ENCODE measurements at regions not wholly inside any gene's neighbourhood (a gene's known extent, or its start where the extent isn't known, plus 50 kb on each side); places are given as distances from the start of the nearest gene placed in this dataset.

DNA sequence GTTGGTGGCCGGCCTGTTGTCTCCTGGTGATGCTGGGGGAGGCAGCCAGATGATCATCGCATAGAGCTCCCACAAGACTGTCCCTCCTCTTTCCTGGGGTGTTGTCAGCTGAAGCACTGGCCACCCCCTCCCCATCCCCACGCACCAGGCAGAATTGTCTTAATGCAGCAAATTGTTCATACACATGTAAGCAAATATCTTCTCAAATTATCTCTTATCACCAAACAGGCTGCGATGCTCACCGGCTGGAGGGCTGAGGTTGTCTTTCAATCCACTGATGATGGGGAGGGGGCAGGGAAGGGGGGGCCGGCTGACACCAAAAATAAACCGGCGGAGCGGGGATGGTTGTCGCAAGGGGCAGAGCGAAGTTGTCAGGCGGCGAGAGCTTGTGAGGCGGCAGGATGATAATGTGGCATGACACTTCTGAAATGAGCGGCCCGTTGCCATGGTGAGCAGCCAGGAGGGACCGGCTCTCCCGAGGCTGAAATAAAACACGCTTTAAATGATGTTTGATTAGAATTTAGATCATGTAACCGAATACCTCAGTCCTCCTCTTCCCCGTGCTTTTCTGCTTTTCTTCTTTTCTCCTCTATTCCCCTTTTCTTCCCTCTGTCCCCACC is 59.8 kb downstream of the MRM1 start:
- intact Hi-C loops (cut with DNase I, micrococcal nuclease) = no loop called here
- no peak for ATAC-seq

DNA sequence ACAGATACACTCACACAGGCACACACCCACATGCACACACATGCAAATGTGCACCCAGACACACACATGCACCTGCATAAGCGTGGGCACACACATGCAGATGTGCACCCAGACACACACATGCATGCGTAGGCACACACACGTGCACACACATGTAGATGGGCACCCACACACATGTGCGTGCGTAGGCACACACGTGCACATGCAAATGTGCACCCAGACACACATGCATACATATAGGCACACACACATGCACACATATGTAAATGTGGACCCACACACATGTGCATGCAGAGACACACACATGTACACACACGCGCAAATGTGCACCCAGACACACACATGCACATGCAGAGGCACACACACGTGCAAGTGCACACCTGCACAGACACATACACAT is 60.3 kb downstream of the MRM1 start:
- DNase-seq (no peak), ATAC-seq (no peak)
- intact Hi-C loops (cut with DNase I, micrococcal nuclease) = no loop called here

More for the DNA sequence above, 59.8 kb downstream of the MRM1 start:
- DNase-seq = no peak

DNA sequence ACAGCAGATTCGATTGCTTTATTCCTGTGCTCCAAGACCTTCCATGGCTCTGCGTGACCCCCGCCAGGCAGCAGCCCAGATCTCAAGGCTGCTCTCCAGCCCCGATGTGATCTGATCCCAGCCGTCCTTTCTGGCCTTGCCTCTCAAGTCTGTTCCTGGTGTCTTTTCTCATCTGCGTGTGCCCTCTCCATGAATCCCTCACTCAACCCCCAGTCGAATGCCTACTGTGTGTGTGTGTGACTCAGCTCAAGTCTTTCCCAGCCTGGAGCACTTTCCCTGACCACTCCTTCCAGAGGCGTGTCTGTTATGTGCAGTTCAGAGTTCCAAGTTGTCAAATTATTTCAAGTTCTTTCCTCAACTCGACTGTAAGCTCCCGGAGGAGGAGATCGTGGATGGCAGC is 64.0 kb downstream of the MRM1 start:
- DNase-seq (no peak), ATAC-seq (peak; percentile 96)
- intact Hi-C loops (cut with DNase I, micrococcal nuclease) = no loop called here

DNA sequence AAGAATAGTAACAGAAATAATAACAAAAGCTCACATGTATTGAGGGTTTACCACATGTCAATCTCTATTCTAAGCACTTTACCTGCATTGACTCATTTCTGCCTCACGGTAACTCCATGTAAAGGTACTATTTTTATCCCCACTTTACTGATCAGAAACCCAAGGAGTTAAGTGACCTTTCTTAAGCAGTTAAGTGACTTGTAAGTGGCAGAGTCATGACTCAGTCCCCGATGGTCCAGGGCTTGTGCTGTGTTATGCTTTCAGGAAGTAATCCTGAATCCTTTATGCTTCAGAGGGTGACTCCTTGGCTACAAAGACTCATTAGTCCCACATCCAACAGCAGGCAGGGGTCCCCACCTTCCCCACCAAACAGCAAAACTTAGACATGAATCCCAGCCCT is 66.5 kb downstream of the MRM1 start:
- ATAC-seq (no peak), DNase-seq (no peak)
- intact Hi-C loops (cut with DNase I, micrococcal nuclease) = no loop called here

DNA sequence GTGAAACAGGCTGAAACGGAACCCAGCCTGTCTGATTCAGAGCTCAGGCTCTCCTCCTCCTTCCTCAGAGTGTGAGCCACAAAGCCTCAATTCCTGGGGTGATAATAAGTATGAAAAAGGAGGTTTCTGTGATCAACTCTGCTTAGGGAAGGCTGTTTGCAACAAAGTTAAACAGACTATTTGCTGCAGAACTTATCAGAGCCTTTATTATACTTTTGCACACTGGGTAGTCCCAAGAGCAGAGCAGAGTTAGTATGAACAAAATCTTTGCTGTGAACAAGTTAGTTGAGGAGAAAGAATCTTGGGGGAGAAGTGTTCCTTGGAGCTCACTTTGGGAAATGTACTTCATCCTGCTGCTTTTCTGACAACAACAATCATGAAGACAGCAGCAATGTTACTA is 67.4 kb downstream of the MRM1 start:
- no peak for ATAC-seq
- intact Hi-C loops (cut with DNase I, micrococcal nuclease) = no loop called here
- DNase-seq = no peak

DNA sequence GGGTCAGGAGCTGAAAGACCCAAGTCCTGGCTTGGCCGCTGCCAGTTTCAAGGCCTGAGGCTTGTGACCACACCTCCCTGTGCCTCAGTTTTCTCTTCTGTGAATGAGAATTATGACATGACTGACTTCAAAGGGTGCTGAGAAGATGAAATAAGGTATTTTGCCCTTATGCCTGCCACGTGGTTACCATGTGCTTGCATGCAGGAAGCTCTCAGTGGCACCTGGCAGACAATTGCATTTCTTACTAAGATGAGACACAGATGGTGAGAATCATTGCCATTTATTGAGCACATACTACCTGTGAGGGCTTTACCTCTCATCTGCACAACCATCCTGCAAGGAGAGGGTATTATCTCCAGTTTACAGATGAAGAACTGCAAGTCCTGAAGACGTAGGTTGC is 69.8 kb downstream of the MRM1 start:
- intact Hi-C loops (cut with DNase I, micrococcal nuclease) = no loop called here
- DNase-seq = no peak
- ATAC-seq = no peak

DNA sequence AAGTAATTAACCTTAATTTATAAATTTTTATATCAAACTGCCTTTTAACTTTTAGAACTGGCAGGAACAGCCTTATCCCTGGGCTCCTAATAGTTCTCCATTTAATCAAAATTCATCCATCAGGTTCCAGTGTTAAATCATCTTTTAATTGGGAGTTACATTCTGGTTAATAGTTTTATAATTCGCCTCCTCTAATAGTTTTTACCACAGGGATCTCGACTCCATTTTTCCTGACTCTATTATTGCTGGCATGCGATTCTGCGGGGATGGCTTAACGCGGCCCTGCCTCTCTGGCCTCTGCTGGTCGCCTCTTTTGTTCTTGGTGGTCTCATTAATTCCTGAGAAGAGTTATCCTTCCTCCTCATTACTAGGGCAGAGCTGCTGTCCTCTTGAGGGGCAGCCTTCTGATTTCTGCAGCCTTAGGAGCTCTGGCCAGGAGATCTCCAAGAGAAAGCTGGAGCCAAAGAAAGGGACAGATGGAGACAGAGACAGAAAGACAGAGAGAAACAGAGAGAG is 71.1 kb downstream of the MRM1 start:
- no peak for ATAC-seq

DNA sequence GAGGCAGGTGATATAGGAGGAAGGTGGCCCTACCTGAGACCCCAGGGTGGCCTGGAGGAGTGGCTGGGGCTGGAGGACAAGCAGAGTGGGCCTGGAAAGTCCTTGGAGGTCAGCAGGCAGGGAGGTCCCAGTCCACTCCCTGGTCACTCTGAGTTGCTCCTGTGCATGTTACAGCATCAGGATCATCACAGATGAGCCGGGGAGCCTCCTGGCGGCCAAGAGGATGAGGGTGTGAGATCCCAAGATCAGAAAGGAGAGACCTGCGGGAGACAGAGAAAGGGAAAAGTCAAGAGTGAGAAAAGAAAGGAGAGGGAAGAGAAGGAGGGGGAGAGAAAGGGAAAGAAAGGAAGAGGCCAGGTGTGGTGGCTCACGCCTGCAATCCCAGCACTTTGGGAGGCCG is 71.7 kb downstream of the MRM1 start:
- DNase-seq (no peak), ATAC-seq (no peak)
- intact Hi-C loops (cut with DNase I, micrococcal nuclease) = no loop called here

More for the DNA sequence above, 71.1 kb downstream of the MRM1 start:
- no peak for DNase-seq
- intact Hi-C loops (cut with DNase I, micrococcal nuclease) = no loop called here

DNA sequence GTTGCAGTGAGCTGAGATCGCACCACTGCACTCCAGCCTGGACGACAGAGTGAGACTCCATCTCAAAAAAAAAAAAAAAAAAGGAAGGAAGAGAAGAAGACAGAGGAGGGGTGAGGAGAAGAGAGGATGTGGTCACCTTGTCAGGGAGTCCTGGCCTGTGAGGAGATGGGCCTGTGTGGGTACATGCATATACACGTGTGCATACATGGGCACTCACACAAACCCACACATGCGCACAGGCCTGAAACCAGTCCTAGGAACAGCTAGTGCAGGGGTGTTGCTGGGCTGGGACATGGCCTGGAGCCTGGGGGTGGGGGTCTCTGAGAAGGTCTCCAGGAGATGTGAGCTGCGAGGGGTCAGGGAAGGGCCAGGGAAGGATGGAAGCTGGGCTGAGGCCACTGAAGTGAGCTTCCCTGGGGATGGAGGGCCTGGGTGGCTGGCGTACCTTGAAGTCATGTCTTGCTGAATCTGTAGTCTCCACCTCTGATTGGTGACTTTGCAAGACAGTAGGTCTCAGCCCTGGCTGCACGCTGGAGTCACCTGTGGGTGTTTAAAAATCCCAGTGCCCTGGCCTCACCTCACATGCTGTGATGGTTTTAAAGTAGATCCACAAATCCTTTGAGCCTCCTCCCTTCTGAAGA is 72.4 kb downstream of the MRM1 start:
- DNase-seq (no peak), ATAC-seq (no peak)
- intact Hi-C loops (cut with DNase I, micrococcal nuclease) = no loop called here

DNA sequence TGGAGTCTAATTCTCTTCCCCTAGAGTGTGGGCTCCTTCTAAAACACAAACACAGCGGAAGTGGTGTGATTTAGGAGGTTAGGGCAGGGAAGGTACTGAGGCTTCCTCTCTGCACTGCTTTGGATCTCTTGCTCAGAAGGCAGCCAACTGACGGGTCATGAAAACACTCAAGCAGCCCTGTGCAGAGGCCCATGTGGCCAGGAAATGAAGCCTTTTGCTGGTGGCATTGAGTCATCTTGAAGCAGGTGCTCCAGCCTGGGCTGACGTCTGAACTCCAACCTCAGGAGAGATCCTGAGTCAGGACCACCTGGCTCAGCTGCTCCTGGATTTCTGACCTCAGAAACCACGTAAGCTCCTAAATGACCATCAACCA is 72.9 kb downstream of the MRM1 start:
- no peak for ATAC-seq
- intact Hi-C loops (cut with DNase I, micrococcal nuclease) = no loop called here
- no peak for DNase-seq

DNA sequence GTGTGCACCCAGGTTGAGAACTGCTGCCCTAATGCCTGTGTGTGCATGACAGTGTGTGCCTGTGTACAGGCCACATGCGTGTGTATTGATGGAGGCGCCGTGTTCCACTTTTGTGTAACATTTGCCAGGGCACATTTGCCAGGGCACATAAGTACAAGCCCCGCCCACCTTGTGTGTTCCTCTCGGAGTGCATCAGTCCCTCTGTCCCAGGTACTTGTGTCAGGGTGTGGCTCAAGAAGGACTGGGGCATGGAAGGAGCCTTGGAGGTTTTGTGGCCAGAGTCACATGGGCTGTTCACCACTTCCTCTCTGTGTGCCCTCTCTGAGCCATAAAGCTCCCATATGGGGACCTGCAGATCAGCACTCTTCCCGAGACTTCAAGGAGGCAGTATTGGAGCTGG is 73.9 kb downstream of the MRM1 start:
- intact Hi-C loops (cut with DNase I, micrococcal nuclease) = no loop called here
- DNase-seq = no peak
- ATAC-seq = peak; percentile 34

DNA sequence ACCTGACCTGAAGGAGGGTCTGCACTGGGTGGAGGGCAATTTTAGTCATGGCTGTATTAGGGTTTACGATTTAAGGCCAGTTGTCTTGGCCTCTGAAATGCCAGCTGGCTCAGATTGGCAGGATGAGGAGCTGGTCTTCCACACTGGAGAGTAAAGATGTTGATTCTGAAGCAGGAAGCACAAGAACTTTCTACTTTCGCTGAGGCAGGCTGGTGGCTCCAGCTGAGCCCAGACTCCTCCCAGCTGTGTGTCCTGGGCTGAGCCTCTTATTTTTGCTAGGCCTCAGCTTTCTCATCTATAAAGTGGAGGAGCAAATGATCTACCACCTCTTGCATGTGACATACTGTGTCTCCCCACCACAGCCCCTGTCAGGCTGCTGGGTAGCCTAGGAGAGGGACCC is 74.4 kb downstream of the MRM1 start:
- DNase-seq = no peak
- ATAC-seq = no peak
- intact Hi-C loops (cut with DNase I, micrococcal nuclease) = no loop called here

DNA sequence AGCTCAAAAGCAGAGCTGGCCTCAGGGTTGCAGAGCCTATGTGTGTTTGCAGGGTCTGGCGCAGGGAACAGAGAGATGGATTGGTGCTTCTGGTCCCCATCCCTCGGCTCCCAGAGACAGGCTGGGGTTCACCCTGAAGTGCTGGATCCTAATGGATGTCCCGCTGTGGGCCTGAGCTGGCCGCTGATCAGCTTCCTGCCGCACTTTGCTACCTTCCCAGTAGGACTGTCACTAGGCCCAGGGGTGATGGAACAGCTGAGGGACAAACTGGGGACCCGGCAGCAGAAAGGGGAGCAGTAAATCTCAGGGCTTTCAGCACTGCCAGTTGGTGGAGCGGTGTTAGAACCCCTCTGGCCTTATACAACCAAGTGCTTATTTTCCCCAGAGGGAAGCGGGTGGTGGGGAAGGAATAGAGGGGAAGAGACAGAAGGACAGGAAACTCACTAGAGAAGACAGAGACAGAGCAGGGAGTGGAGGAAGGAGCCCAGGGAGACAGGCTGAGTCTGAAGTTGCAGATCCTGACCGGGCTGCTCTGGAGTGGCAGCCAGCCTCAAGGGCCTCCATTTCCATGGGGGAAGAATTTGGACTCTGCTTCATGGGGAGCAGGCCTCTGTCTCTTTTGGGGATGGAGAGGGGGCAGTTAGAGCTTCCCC is 78.6 kb downstream of the MRM1 start:
- ATAC-seq (no peak), DNase-seq (no peak)
- intact Hi-C loops (cut with DNase I, micrococcal nuclease) = no loop called here

DNA sequence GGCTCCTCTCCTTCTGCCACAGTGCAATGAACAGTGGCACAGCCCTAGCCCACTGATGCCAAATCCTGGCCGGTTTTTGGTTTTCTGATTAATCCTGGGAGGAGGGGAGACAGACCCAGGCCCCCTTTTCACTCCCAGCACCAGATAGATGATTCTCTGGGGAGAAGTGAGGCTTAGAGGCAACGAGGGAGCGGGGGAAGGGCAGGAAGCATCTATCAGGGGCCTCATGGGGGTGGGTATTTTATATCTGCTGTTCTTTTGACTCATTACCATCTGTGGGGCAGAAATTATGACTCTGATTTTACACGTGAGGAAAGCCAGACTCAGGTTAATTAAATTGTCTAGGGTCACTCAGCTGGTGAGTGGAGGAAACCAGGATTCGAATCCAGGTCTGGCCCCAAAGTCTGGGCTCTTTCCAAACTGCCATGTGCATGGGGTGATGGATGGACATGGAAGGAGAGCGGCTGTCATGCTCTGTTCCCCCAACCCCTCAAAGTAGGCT is 79.4 kb downstream of the MRM1 start:
- ATAC-seq (no peak), DNase-seq (no peak)
- intact Hi-C loops (cut with DNase I, micrococcal nuclease) = no loop called here

DNA sequence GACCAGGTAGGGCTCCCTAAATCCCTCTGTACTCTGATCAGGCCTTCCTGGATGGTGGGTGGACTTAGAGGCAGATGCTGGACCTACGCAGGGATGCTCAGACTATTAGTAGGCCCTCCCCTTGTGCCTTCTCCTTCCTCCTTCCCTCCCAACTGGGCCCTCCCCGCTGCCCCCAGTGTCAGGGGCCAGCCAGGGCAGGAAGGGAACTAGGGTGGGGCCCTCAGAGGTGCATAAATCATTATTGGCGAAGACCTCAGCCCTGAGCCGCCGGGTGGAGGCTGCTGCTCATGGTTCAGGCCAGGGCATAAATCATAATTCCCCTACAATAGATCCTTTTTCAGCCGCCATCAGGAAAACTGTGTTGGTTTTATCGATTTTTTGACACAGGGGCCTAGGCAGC is 81.4 kb downstream of the MRM1 start:
- DNase-seq (no peak), ATAC-seq (peak; percentile 26)
- intact Hi-C loops (cut with DNase I, micrococcal nuclease) = no loop called here

DNA sequence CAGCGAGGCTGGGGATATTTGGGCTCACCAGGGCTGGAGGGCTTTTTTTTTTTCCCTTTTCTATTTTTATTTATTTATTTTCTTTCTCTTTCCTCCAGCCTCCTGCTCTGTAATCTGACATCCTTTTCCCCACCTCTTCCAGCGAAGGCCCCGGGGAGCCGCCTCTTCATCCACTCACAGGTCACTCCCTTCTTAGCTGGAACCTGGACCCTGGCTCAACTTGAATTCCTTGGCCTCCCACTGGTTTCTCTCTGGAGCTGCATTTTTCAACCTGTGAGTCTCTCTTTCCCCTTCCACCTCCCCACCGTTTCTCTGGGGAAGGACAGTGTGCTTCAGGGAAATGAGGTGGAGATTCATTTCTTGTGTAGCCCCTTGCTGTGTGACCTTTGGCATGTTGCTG is 82.0 kb downstream of the MRM1 start:
- no peak for ATAC-seq
- DNase-seq = no peak
- intact Hi-C loops (cut with DNase I, micrococcal nuclease) = no loop called here

DNA sequence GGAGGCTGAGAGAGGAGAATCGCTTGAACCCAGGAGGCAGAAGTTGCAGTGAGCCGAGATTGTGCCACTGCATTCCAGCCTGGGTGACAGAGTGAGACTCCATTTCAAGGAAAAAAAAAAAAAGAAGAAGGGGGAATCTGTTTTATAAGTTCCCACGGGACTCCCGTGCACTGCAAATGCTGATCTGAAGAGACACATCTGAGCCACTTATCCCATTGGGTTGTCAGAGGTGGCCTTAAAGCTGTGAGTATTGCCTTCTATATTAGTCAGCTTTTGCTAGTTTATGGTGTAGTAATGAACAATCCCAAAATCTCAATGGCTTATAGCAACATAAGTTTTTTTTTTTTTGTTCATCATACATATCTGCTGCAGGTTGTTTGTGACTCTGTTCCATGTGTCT is 82.8 kb downstream of the MRM1 start:
- ATAC-seq (no peak), DNase-seq (no peak)
- intact Hi-C loops (cut with DNase I, micrococcal nuclease) = no loop called here

DNA sequence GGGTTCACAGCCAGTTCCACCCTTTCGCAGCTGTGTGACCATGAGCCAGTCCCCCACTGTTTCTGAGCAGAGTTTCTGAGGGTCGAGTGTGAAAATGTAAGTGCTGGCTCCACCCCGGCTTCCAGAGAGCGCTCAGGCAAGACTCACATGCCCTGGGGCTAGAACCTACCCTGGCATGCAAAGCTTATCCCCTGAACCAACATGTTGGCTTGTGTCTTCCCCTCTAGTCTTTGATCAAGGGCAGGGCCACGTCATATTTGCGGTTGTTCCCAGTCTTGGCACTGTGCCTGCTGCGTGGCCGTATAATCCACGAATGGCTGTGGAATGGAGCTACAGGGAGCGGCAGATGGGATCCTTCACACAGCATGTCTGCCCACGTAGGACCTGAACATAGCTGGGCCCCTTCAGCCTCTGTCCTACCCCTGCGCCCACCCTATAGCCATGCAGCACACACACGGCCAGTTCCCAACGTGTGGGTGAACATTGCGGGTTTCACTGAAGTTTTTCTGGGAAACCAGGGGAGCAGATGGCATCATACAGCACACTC is 84.8 kb downstream of the MRM1 start:
- no peak for ATAC-seq
- no peak for DNase-seq
- intact Hi-C loops (cut with DNase I, micrococcal nuclease) = no loop called here

DNA sequence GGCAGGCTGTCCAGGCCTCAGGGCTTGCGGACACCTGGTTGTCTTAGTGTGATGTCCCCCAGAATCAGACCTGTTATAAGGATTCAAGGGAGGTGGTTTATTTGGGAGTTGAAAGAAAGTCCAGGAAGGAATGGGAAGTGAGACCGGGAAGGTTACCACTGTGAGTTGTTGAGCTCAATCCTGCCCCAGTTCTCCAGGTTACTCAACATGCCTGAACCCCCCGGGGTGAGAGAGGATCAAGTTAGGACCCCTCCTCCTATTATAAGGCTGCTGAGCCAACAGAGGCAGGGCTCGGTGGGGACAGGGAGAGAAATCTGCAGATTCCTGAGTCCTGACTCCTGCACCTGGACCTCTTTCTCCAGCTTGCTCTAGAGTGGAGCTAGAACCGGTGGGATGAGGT is 86.4 kb downstream of the MRM1 start:
- no peak for ATAC-seq
- no peak for DNase-seq
- intact Hi-C loops (cut with DNase I, micrococcal nuclease) = no loop called here

DNA sequence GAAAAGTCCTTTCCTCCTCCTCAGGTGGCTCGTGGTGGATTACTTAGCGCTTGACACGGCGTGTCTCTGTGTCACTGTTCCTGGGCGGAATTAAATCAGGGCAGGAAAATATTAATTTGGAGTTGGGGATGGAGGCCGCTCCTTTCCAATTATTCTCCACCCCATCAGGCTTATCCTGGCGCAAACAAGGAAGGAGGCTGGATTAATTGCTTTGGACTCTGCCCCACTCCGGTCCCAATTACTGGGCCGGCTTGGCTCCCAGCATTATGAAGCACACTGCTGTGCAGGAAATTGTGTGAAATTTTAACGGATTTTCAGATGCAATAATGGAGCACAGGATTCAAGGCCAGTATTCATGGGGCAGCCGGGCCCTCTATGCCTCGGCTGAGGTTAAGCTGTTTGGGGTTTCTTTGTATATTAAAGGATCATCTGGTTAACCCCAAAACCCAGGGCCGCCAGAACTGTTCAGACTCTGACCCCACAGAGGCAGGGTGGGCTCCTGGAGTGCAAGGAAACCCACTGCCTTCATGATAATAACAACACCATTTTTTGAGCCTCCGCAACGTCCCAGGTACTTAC is 87.8 kb downstream of the MRM1 start:
- ATAC-seq (peak; percentile 95), DNase-seq (peak; percentile 56 to 69)
- intact Hi-C loops (cut with DNase I, micrococcal nuclease) = no loop called here
